ENCODE measurements at regions not wholly inside any gene's neighbourhood (a gene's known extent, or its start where the extent isn't known, plus 50 kb on each side); places are given as distances from the start of the nearest gene placed in this dataset.
A peak's percentile ranks its signal among the peaks of the same experiment; 100 is the strongest.

GRCh38 chr7:81594767-81595166 lies 175.1 kb downstream of the HGF start:
- Mint-ChIP-seq H3K4me1 (ENCODE audit: insufficient read depth, unreplicated experiment) (no peaks in the 10 kb centered on the region), H3K4me3 (ENCODE audit: unreplicated experiment) (no peak overlapping the region), H3K36me3 (ENCODE audit: insufficient read depth, unreplicated experiment) (no peaks in the 10 kb centered on the region), H3K9me3 (ENCODE audit: unreplicated experiment) (no peaks in the 10 kb centered on the region), H3K27ac (ENCODE audit: low read depth, unreplicated experiment) (no peak overlapping the region), H3K27me3 (ENCODE audit: insufficient read depth, unreplicated experiment) (no peaks in the 10 kb centered on the region)
- no peak for TF ChIP-seq CTCF (IDR thresholded peaks at IDR 0.05; ENCODE audit: unreplicated experiment)
- POLR2A ChIA-PET = no interaction called here
- CTCF ChIA-PET = no interaction called here
- peak; percentile 9 for DNase-seq (ENCODE audit: unreplicated experiment)
- intact Hi-C loops (cut with micrococcal nuclease) = no loop called here
- BruUV-seq (replicated peaks) = no TSS peak

GRCh38 chr7:81590131-81590530 lies 179.7 kb downstream of the HGF start:
- ChIA-PET POLR2A (interaction anchor here (0.5 to 1.0 kb wide), 2 partner anchors 28 to 76 kb away, joined by 3 to 4 read pairs; no protein-coding TSS in a partner anchor), CTCF (no interaction called here)
- H3K4me3 Mint-ChIP-seq (ENCODE audit: unreplicated experiment) = no peak overlapping the region
- no peak for DNase-seq (ENCODE audit: unreplicated experiment)
- no peak for TF ChIP-seq CTCF (IDR thresholded peaks at IDR 0.05; ENCODE audit: unreplicated experiment)
- peaks cover under 1% of the 10 kb centered on the region for H3K4me1 Mint-ChIP-seq (ENCODE audit: insufficient read depth, unreplicated experiment)
- intact Hi-C loops (cut with micrococcal nuclease) = no loop called here
- no peaks in the 10 kb centered on the region for H3K9me3 Mint-ChIP-seq (ENCODE audit: unreplicated experiment)
- no peak overlapping the region for H3K27ac Mint-ChIP-seq (ENCODE audit: low read depth, unreplicated experiment)
- no peaks in the 10 kb centered on the region for H3K27me3 Mint-ChIP-seq (ENCODE audit: insufficient read depth, unreplicated experiment)
- no TSS peak for BruUV-seq (replicated peaks)
- no peaks in the 10 kb centered on the region for H3K36me3 Mint-ChIP-seq (ENCODE audit: insufficient read depth, unreplicated experiment)

GRCh38 chr7:81584667-81585066 lies 185.2 kb downstream of the HGF start:
- H3K36me3 Mint-ChIP-seq (ENCODE audit: insufficient read depth, unreplicated experiment) = no peaks in the 10 kb centered on the region
- no peak overlapping the region for H3K4me3 Mint-ChIP-seq (ENCODE audit: unreplicated experiment)
- no peaks in the 10 kb centered on the region for H3K27me3 Mint-ChIP-seq (ENCODE audit: insufficient read depth, unreplicated experiment)
- H3K27ac Mint-ChIP-seq (ENCODE audit: low read depth, unreplicated experiment) = no peak overlapping the region
- POLR2A ChIA-PET = no interaction called here
- intact Hi-C loops (cut with micrococcal nuclease) = no loop called here
- no TSS peak for BruUV-seq (replicated peaks)
- no peaks in the 10 kb centered on the region for H3K9me3 Mint-ChIP-seq (ENCODE audit: unreplicated experiment)
- CTCF ChIA-PET = no interaction called here
- H3K4me1 Mint-ChIP-seq (ENCODE audit: insufficient read depth, unreplicated experiment) = peaks cover 14% of the 10 kb centered on the region
- TF ChIP-seq CTCF (IDR thresholded peaks at IDR 0.05; ENCODE audit: unreplicated experiment) = no peak
- DNase-seq (ENCODE audit: unreplicated experiment) = peak; percentile 2

GRCh38 chr7:81583882-81584533 lies 185.8 kb downstream of the HGF start:
- no peaks in the 10 kb centered on the region for H3K27me3 Mint-ChIP-seq (ENCODE audit: insufficient read depth, unreplicated experiment)
- no peak for TF ChIP-seq CTCF (IDR thresholded peaks at IDR 0.05; ENCODE audit: unreplicated experiment)
- no TSS peak for BruUV-seq (replicated peaks)
- intact Hi-C loops (cut with micrococcal nuclease) = no loop called here
- H3K27ac Mint-ChIP-seq (ENCODE audit: low read depth, unreplicated experiment) = no peak overlapping the region
- peaks cover 14% of the 10 kb centered on the region for H3K4me1 Mint-ChIP-seq (ENCODE audit: insufficient read depth, unreplicated experiment)
- H3K9me3 Mint-ChIP-seq (ENCODE audit: unreplicated experiment) = no peaks in the 10 kb centered on the region
- DNase-seq (ENCODE audit: unreplicated experiment) = peak; percentile 9
- no peaks in the 10 kb centered on the region for H3K36me3 Mint-ChIP-seq (ENCODE audit: insufficient read depth, unreplicated experiment)
- ChIA-PET CTCF (no interaction called here), POLR2A (no interaction called here)
- H3K4me3 Mint-ChIP-seq (ENCODE audit: unreplicated experiment) = no peak overlapping the region
